GM19452 (cell line): ENCODE measurements at regions not wholly inside any gene's neighbourhood (a gene's known extent, or its start where the extent isn't known, plus 50 kb on each side); places are given as distances from the start of the nearest gene placed in this dataset.
"Not testable (repeated sequence)": the region's sequence is repeated elsewhere in the genome, so short reads cannot be mapped to it uniquely, and the experiment has no call there.

Experiments
- ATAC-seq: cut with Tn5 transposase; IDR thresholded peaks from one replicate; pipeline ENCODE4 v1.9.1; 2021; ENCODE audit not compliant: unreplicated experiment

DNA sequence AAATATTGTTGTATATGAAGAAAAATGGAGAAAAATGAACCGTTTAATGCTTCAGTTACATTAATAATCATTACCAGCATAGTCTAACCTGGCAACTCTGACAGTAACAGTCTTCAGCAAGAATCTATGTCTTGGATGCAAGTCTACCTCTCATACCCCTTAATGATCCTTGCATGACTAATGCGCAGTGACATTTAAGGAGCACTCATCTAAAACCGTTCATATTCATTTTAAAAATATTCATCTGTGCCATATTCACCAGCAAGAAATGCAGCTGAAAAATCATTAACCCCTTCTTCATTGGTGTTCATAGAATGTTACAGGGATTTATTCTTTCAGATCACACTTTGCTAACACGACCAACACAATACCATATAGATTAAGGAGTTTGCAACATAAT is 227.2 kb upstream of the ASCC3 start:
- no peak for ATAC-seq

DNA sequence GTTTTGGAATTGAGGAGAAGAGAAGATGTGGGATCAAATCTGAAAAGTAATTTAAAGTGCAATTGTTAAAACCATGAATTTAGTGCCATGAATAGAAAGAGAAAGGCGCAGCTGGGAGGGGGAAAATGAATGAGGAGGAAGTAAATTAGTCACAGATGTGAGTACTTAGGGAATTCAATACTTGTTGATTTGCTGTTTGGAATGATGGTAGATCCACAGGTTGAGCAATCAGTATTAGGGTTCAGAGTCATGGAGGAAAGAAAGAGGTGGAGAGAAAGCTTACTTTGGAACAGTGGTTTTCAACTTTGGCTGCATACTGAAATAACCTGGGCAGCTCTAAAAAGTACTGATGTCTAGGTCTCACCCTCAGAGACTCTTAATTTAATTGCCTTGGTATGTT is 229.7 kb upstream of the ASCC3 start:
- ATAC-seq, result no peak

DNA sequence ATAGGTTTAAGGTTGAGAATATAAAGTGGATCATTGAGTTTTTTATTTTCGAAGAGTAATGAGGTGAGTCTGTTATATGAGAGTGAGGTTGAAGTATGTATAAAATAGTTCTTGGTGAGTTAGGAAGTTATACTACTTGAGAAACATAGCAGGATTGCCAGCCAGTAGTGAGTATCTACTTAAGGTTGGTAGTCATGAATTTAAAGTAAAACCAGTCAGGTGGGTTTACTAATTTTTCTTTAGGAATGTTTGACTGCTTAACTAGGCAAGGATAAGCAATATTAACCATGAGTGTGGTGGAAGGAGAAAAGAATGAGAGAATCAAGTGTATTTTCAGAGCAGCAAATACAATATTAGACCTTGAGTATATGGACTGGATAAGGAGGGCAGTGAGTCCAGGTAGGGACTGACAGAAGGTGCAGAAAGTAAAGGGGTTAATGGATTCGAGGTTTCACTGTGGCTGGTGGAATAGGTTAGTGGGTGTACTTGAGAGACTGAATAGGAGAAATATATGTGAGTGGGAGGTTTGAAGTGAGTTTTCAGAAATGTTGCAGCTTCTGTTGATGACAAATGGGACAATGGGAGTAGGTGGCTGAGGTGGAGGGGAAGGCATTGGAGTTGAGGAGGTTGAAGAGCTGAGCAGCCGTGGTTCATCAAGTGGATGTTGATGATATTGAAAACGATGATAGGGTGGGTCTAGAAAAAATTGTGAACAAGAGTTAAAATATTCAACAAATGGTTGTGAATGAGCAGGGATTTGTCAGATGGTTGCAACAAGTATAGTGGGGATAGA is 232.5 kb upstream of the ASCC3 start:
- ATAC-seq, result no peak

DNA sequence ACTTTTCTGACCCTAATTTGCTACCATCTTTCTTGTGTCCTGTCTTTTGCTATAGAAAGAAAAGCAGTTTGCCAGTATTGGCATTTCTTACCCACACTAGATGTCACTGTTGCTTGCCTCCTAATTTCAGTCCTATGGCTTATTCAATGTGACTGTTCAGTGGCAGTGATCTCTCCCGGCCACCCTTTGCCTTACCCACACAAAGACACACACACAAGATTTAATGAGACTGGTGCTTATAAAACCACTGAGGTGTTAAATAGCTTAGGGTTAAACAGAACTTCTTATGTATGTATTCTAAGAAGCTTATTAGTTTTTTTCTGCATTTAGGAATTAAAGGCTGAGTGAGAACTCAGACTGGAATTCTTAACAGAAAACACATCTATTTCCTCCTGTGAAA is 233.6 kb upstream of the ASCC3 start:
- ATAC-seq, result peak; percentile 62

DNA sequence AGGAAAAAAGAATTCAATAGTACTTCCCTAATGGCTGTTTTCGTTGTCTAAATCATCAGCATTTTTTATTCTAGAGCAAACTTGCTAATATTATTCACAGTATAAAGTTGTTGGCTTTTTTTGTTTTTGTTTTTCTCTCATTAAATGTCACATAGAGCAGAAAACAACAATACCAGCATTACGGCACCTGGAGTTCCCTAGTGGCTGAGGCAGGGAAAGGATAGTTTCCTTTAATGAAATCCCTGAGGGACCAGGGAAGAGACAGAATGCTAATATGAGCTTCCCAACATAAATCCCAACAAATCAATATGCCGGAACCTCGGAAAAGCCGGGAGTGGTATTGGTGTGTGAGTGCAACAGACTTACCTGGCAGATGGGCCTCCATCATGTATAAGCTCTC is 235.2 kb upstream of the ASCC3 start:
- no peak for ATAC-seq

DNA sequence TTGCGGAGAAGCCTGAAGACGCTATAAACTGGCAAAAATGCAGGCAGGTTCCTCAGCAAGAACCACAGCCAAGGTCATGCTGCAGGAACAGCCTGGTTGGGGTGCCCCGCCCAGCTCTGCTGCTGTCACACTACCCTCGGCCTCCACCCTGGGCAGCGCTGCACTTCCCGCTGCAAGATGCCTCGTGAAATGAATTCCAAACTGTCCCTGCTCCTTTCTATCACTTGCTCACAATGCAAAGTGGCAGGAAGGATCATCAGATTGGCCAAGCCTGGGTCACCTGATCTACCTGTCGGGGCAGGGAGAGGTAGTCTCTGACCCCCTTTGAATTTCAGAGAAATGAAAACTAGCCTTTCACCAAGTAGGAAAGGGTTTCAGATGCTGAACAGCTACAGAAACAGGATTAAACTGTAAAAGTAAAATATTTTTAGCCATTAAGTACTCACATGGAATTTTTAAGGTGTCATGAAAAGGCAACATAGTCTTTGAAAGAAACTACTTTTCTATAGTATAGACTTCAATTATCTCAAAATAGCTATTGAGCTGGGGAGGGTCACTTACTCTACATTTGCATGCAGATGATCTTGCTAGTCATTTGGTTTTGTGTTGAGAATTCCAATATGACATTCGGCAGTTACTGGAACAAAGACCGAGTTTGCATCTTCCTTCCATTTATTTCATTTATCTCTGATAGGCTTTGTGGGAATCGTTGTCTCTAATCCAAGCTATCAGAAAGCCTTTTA is 236.4 kb upstream of the ASCC3 start:
- no peak for ATAC-seq

DNA sequence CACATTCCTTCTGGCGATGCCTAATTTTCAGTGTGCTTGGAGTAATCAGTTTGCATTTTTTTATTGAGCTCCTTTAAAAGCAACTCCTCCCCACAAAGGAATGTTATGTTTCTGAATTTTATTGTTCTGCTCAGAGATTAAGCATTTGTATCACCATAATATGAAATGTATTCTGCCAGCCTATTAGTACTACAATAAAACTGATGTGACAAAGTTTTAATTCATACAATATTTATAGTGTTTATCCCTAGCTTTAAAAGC is 236.9 kb upstream of the ASCC3 start:
- no peak for ATAC-seq

DNA sequence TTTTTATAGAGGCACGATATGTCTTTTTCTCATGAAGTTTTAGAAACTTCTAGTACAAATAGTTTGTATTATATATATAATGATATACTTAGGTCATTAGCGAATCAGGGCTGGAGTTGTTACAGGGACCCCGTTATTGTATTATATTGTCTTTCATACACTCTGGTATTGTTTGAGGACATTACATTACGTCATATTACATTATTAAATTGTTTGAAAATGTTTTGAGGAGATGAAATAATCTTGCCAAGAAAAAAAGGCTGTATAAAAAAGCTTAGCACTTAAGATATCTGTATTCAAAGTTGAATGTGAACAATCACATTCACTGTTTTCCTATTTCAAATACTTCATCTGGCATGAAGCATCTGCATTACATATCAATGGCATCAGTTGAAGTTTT is 239.6 kb upstream of the ASCC3 start:
- no peak for ATAC-seq

DNA sequence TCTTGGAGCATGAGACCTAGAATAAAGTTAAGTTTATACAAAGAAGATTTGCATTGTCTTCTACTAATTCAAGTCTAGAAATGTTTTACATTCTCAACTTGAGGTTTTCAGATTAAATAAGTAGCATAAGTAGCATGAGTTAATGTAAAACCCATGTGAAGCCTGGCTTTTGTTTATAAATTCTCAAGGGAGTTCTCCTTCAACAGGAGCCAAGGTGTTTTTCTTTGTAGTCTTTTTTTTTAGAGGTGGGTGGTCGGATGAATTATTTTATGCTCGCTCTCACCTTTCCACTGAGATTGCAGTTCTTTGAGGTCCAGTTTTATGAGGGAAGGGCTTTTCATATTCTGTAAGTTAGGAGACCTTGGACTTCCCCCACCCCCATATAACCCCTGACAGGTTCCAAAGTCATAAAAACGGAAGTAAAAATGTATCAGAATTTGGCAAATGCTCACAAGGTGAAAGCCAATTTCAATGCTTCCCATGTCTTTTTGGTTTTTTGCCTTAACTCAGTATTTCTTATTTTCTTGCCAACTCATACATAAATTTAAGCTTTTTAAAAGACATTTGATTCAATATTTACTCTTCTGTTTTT is 244.3 kb upstream of the ASCC3 start:
- no peak for ATAC-seq

DNA sequence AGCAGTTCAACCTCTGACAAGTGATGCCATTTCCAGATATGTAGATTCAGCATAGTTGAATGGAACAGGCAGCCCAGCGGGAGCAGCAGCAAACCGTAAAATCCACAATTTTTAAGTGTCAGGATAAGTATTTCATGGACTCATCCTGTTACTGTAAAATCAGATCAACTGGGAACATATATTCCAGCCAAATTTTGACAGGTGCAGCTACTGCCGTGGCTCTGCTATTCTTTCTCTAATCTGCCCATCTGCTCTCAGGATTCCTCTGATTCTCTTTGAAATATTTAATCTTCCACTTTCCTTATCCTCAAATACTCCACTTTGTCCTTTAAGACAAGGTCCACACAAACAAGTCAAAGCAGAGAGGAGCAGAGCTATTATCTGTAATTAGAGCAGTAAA is 245.4 kb upstream of the ASCC3 start:
- no peak for ATAC-seq

DNA sequence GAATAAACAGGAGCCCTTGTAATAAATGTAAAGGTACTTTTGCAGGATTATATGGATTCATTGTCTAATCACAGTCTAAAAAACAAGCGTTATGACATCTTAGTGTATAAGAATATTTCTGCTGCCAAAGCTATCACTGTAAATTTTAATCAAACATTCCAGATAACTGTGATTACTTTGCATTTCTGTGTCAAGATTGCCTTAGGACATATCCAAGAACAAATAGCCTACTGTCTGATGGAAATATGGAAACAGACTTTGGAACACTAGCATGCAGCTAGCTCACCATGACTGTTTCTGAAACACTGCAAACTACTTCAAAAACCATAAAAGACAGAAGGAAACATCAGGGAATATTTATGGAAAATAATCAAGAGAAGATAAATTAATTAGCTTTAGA is 248.7 kb upstream of the ASCC3 start:
- ATAC-seq, result no peak

DNA sequence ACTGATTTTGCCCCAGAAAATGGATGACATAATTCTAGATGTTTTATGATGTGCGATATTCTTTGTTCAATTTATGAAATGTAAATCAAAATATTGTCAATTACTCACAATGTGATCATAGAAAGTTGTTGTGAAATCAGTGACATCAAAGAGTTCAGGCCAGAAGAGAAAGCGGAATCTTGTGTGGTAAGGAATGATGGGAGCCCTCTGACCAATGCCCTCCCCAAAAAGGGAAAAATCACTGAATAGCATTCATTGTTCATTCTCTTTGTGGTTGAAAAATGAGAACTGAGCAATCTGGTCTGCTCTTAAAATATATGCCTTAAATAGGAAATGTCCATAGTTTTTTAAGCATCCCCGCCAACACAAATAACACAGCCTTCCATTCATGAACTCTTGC is 247.1 kb upstream of the GRIK2 start:
- no peak for ATAC-seq

DNA sequence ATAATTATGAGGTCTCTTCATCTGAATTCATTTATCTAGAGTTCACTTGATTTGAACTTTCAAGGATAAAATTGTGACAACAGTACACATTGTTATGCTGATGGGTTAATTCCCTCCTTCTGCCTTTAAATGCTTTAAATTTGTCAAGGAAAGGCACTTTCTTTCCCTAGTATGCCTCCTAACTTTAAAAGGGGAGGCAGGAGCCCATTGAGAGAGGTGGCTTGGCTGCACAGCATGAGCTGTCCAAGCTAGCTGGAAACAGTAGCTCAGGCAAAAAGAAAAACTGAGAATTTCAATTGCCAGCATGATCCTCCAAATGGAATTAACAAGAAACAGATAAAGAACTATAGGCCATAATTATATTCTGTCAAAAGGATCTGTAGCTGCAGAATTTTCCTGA is 243.3 kb upstream of the GRIK2 start:
- ATAC-seq, result no peak

DNA sequence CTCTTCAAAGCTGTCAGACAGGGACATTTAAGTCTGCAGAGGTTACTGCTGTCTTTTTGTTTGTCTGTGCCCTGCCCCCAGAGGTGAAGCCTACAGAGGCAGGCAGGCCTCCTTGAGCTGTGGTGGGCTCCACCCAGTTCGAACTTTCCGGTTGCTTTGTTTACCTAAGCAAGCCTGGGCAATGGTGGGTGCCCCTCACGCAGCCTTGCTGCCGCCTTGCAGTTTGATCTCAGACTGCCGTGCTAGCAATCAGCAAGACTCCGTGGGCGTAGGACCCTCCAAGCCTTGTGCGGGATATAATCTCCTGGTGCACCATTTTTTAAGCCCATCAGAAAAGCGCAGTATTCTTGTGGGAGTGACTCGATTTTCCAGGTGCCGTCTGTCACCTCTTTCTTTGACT is 235.9 kb upstream of the GRIK2 start:
- ATAC-seq, result not testable (repeated sequence)

DNA sequence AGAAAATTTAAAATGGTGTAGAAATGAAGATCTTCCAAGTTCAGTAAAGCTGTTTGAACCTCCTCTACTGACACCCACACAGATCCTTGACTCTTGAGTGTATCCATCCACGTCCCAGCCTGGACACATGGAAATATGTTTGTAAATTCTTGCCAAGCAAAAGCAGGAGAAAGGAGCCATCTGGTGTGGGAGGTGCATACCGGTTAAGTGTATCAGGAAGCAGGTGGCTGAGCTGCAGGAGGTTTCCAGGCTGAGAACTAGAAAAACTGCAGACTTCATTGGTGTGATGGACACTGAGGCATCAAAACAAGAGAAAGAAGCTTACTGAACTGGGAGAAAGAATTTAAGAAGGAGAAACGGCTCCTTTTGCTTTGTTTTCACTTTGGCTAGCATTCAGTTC is 229.9 kb upstream of the GRIK2 start:
- ATAC-seq, result no peak

DNA sequence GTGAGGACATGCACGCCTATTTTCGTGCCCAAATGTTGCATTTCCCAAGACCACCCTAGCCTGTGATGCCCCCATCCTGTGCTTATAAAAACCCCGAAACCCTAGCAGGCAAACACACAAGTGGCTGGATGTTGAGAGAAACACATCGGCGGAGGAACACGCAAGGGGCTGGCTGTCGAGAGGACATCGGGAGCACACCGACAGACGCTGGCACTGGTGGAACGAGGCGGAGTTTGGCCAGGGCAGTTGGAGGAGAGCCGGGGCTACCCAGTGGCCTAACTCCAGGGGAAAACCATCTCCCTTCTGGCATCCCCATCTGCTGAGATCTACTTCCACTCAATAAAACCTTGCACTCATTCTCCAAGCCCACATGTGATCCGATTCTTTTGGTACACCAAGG is 225.9 kb upstream of the GRIK2 start:
- no peak for ATAC-seq

DNA sequence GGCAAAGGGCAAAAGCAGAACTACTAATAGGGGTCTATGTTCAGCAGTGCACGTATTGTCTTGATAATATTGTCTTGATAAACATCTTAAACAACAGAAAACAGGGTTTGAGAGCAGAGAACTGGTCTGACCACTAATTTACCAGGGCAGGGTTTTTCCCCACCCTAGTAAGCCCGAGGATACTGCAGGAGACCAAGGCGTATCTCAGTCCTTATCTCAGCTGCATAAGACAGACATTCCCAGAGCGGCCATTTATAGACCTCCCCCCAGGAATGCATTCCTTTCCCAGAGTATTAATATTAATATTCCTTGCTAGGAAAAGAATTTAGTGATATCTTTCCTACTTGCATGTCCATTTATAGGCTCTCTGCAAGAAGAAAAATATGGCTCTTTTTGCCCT is 222.5 kb upstream of the GRIK2 start:
- ATAC-seq, result not testable (repeated sequence)

DNA sequence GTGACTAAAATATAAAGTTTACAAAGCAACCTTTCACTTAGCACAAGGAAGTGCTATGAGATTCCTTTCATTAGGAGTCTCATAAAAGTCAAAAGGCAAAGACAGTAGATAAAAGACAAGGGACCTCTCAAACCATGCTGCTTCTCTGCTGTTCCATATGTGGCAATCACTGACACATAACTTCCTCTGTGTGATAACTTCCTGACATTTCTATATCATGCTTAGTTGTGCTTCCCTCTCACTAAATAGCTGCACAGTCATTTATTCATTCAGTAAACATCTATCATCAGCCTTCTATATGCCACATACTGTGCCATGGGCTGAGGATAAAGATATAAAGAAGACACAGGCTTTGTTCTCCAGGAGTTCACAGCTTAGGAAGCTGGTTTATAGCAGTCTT is 214.8 kb upstream of the GRIK2 start:
- no peak for ATAC-seq

DNA sequence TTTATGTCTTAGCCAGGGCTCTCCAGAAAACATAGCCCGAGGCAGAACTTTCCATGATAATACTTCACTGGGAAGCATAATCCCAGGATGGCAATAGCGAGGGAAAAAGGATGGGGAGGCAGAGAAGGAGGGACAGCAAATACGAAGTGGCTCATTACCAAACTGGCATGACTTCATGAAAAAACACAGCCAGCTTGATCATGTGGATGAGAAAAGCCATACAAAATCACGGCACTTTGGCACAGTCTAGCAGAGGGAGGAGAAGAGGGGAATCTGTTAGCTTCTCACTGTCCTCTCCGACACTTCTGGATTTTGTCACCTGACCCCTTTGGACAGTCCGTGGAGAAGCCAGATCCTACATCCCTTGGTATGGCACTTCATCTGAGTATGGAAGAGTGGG is 212.5 kb upstream of the GRIK2 start:
- no peak for ATAC-seq

DNA sequence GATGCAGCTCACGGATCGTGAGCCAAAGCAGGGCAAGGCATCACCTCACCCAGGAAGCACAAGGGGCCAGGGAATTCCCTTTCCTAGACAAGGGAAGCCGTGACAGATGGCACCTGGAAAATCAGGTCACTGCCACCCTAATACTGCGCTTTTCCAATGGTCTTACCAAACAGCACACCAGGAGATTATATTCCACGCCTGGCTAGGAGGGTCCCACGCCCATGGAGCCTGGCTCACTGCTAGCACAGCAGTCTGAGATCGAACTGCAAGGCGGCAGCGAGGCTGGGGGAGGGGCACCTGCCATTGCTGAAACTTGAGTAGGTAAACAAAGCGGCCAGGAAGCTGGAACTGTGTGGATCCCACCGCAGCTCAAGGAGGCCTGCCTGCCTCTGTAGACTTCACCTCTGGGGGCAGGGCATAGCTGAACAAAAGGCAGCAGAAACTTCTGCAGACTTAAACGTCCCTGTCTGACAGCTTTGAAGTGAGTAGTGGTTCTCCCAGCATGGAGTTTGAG is 205.2 kb upstream of the GRIK2 start:
- ATAC-seq, result not testable (repeated sequence)

DNA sequence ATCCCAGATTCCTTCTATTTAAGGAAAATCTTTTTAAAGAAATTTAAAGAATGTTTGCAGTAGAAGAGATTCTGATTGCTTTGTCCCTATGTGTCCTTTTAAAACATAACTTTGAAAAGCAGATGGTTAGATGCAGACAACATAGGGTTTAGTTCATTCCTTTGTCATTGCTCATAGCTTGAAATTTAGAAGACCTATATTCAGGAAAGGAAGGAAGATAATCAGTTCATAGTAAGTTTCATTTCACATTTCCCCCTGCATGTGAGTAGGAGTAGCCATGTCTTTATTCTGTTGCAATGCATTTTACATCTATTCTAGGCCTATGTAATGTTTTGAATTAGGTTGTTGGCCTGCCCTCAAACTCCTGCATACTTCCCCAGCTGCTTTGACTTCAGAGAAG is 197.9 kb upstream of the GRIK2 start:
- ATAC-seq, result no peak

DNA sequence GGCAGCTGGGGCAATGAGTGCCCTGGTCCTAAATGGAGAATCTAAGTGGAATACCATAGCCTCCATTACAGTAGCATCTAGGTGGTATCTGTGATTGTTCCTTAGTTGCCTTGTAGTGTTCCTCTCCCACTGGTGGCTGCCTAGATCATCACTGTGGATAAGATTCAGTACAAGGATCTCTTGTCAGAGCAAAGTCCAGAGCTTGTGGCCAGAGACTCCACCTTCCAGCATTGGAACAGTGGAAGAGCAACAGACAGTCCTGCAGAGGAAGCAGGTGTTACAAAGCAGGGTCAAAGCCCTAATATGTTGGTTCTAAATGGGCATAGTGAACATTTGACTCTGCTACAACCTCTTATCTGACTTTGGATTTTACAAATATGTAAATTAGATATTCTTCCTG is 194.1 kb upstream of the GRIK2 start:
- ATAC-seq, result no peak
